ENCODE measurements at regions not wholly inside any gene's neighbourhood (a gene's known extent, or its start where the extent isn't known, plus 50 kb on each side); places are given as distances from the start of the nearest gene placed in this dataset.

DNA sequence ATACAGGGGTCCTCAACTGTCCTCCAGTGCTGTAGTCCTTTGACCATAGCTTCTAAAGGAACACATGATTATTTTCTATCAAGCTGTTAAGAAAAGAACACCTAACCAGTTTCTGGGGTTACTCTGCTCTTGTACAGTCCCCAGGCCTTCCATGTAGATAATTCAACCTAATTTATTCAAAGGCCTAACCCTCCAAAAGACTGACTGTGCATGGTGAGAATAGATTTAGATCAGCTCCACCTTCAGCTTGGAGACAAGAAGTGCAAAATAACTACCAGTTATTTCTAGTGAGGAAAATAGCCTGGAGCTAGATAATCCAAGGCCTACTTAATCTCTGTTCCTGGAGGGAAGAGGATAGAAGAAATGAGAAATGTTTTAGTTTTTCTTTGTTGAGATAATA lies 87.9 kb downstream of the GMNC start:
- BruUV-seq (replicated peaks) = no TSS peak
- TF ChIP-seq ESRRA (IDR thresholded peaks at IDR 0.05; ENCODE audit: low read length) = no peak
- no peak for TF ChIP-seq ZBED1 (IDR thresholded peaks at IDR 0.05; ENCODE audit: borderline replicate concordance)
- TF ChIP-seq, protein P1, sequence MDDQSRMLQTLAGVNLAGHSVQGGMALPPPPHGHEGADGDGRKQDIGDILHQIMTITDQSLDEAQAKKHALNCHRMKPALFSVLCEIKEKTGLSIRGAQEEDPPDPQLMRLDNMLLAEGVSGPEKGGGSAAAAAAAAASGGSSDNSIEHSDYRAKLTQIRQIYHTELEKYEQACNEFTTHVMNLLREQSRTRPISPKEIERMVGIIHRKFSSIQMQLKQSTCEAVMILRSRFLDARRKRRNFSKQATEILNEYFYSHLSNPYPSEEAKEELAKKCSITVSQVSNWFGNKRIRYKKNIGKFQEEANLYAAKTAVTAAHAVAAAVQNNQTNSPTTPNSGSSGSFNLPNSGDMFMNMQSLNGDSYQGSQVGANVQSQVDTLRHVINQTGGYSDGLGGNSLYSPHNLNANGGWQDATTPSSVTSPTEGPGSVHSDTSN (IDR thresholded peaks at IDR 0.05; ENCODE audit: insufficient replicate concordance, low read depth, low read length) = no peak
- no peak for TF ChIP-seq POU2F2 (IDR thresholded peaks at IDR 0.05; ENCODE audit: borderline replicate concordance, low read depth, low read length)
- TF ChIP-seq DPF2 (IDR thresholded peaks at IDR 0.05) = no peak
- no peak for TF ChIP-seq SMAD5 (IDR thresholded peaks at IDR 0.05; ENCODE audit: low read depth)
- TF ChIP-seq, protein P2, sequence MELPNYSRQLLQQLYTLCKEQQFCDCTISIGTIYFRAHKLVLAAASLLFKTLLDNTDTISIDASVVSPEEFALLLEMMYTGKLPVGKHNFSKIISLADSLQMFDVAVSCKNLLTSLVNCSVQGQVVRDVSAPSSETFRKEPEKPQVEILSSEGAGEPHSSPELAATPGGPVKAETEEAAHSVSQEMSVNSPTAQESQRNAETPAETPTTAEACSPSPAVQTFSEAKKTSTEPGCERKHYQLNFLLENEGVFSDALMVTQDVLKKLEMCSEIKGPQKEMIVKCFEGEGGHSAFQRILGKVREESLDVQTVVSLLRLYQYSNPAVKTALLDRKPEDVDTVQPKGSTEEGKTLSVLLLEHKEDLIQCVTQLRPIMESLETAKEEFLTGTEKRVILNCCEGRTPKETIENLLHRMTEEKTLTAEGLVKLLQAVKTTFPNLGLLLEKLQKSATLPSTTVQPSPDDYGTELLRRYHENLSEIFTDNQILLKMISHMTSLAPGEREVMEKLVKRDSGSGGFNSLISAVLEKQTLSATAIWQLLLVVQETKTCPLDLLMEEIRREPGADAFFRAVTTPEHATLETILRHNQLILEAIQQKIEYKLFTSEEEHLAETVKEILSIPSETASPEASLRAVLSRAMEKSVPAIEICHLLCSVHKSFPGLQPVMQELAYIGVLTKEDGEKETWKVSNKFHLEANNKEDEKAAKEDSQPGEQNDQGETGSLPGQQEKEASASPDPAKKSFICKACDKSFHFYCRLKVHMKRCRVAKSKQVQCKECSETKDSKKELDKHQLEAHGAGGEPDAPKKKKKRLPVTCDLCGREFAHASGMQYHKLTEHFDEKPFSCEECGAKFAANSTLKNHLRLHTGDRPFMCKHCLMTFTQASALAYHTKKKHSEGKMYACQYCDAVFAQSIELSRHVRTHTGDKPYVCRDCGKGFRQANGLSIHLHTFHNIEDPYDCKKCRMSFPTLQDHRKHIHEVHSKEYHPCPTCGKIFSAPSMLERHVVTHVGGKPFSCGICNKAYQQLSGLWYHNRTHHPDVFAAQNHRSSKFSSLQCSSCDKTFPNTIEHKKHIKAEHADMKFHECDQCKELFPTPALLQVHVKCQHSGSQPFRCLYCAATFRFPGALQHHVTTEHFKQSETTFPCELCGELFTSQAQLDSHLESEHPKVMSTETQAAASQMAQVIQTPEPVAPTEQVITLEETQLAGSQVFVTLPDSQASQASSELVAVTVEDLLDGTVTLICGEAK (IDR thresholded peaks at IDR 0.05; ENCODE audit: borderline replicate concordance) = no peak
- TF ChIP-seq, protein P3, sequence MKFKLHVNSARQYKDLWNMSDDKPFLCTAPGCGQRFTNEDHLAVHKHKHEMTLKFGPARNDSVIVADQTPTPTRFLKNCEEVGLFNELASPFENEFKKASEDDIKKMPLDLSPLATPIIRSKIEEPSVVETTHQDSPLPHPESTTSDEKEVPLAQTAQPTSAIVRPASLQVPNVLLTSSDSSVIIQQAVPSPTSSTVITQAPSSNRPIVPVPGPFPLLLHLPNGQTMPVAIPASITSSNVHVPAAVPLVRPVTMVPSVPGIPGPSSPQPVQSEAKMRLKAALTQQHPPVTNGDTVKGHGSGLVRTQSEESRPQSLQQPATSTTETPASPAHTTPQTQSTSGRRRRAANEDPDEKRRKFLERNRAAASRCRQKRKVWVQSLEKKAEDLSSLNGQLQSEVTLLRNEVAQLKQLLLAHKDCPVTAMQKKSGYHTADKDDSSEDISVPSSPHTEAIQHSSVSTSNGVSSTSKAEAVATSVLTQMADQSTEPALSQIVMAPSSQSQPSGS (IDR thresholded peaks at IDR 0.05; ENCODE audit: low read length) = no peak
- no peak for TF ChIP-seq HCFC1 (IDR thresholded peaks at IDR 0.05; ENCODE audit: low read length)
- no peak for TF ChIP-seq TARDBP (IDR thresholded peaks at IDR 0.05; ENCODE audit: borderline replicate concordance)
- TF ChIP-seq ASH2L (IDR thresholded peaks at IDR 0.05; ENCODE audit: borderline replicate concordance, low read depth) = no peak
- no peak for TF ChIP-seq MEF2A (IDR thresholded peaks at IDR 0.05; ENCODE audit: insufficient read depth, low read depth, low read length)
- TF ChIP-seq SIX5 (IDR thresholded peaks at IDR 0.05; ENCODE audit: low read depth, low read length, severe bottlenecking) = no peak
- no peak for TF ChIP-seq WRNIP1 (IDR thresholded peaks at IDR 0.05; ENCODE audit: borderline replicate concordance, low read depth, low read length)
- no peak for TF ChIP-seq CBX3 (IDR thresholded peaks at IDR 0.05; ENCODE audit: borderline replicate concordance, low read depth)
- TF ChIP-seq MYC (IDR thresholded peaks at IDR 0.05; ENCODE audit: insufficient read depth, insufficient read length, insufficient replicate concordance, low read length, severe bottlenecking) = no peak
- TF ChIP-seq SIN3A (IDR thresholded peaks at IDR 0.05; ENCODE audit: low read depth, low read length) = no peak
- TF ChIP-seq, protein P4, sequence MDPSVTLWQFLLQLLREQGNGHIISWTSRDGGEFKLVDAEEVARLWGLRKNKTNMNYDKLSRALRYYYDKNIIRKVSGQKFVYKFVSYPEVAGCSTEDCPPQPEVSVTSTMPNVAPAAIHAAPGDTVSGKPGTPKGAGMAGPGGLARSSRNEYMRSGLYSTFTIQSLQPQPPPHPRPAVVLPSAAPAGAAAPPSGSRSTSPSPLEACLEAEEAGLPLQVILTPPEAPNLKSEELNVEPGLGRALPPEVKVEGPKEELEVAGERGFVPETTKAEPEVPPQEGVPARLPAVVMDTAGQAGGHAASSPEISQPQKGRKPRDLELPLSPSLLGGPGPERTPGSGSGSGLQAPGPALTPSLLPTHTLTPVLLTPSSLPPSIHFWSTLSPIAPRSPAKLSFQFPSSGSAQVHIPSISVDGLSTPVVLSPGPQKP (IDR thresholded peaks at IDR 0.05; ENCODE audit: low read depth, low read length) = no peak

More for the DNA sequence above, 87.9 kb downstream of the GMNC start:
- H3K27ac ChIP-seq (ENCODE audit: control insufficient read depth, insufficient read depth) = no peak overlapping the region
- H3K27me3 ChIP-seq (replicated peaks in 1 of 2; ENCODE audit: control insufficient read depth in 2 of 2, insufficient read depth in 2 of 2, low read length in 1 of 2) = no peaks in the 10 kb centered on the region
- no peak overlapping the region for H3K9ac ChIP-seq (ENCODE audit: control insufficient read depth, insufficient read depth, low read length)
- in situ Hi-C loops (cut with MboI) (no loop called here), intact Hi-C loops (cut with micrococcal nuclease; ENCODE audit: unreplicated experiment) (no loop called here)
- RAD21 ChIA-PET (ENCODE audit: unreplicated experiment) = no interaction called here
- H3K4me1 ChIP-seq (ENCODE audit: control insufficient read depth, insufficient read depth, low read length) = no peaks in the 10 kb centered on the region
- DNase-seq (ENCODE audit: low read depth, low spot score) (no peak), FAIRE-seq (no peak), ATAC-seq (no peak)
- H3K9me3 ChIP-seq (replicated peaks; ENCODE audit: control insufficient read depth, insufficient read depth, low read length) = no peaks in the 10 kb centered on the region
- no peak overlapping the region for H2AFZ ChIP-seq (ENCODE audit: control insufficient read depth, low read depth, low read length)
- H3K36me3 ChIP-seq (ENCODE audit: control insufficient read depth in 2 of 2, insufficient read depth in 2 of 2, low read length in 1 of 2) = no peaks in the 10 kb centered on the region
- no peak overlapping the region for H3K4me3 ChIP-seq
- CTCF ChIA-PET = interaction anchor here (0.9 kb wide), 1 partner anchor 8 kb away, joined by 3 read pairs; no protein-coding TSS in a partner anchor
- H3K79me2 ChIP-seq (ENCODE audit: control insufficient read depth, insufficient read depth, low read length) = no peaks in the 10 kb centered on the region
- POLR2A ChIA-PET = no interaction called here
- H3K4me2 ChIP-seq (ENCODE audit: control insufficient read depth, insufficient read depth) = no peak overlapping the region
- H4K20me1 ChIP-seq (ENCODE audit: control insufficient read depth, insufficient read depth) = no peaks in the 10 kb centered on the region
- SMC1A ChIA-PET (ENCODE audit: uncharacterized antibody, unreplicated experiment) = no interaction called here

All from GM12878 (cell line).